ENCODE measurements at regions not wholly inside any gene's neighbourhood (a gene's known extent, or its start where the extent isn't known, plus 50 kb on each side); places are given as distances from the start of the nearest gene placed in this dataset.

DNA sequence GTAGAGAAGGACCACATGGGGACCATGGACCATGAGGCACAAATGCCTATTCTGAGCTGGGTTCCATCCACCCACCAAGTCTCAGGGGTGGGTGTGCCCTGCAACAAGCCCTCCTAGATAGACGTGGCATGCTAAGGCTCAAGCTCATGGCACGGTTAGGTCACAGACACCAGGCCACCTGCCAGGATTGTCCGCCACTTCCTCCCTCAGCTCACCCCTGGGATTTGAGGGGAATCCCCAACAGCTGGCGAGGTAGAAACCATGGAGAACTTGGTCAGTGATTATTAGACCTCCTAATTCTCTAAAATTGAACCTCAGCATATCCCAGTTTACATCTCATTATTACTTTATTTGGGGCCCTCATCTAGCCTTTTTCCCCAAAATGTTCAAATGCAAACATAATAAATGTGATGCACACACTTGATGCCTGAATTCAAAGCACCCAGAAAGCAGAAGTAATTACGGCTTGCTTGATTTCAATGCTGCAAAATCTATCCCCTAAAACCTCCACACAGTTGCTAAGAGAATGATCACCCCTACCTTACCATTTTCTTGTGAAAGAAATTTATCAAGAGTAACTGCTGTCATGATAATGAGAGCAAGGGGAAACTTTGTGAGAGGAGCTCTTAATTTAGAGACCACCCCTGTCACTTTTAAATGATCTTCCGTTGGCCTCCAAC is 366.6 kb upstream of the PFKP start:
- TF ChIP-seq, protein P1, sequence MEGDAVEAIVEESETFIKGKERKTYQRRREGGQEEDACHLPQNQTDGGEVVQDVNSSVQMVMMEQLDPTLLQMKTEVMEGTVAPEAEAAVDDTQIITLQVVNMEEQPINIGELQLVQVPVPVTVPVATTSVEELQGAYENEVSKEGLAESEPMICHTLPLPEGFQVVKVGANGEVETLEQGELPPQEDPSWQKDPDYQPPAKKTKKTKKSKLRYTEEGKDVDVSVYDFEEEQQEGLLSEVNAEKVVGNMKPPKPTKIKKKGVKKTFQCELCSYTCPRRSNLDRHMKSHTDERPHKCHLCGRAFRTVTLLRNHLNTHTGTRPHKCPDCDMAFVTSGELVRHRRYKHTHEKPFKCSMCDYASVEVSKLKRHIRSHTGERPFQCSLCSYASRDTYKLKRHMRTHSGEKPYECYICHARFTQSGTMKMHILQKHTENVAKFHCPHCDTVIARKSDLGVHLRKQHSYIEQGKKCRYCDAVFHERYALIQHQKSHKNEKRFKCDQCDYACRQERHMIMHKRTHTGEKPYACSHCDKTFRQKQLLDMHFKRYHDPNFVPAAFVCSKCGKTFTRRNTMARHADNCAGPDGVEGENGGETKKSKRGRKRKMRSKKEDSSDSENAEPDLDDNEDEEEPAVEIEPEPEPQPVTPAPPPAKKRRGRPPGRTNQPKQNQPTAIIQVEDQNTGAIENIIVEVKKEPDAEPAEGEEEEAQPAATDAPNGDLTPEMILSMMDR (IDR thresholded peaks at IDR 0.05), result no peak
- no peak for TF ChIP-seq POLR2AphosphoS5 (IDR thresholded peaks at IDR 0.05; ENCODE audit: insufficient read depth in 1 of 2, low read depth in 1 of 2)
- TF ChIP-seq POLR2A (IDR thresholded peaks at IDR 0.05), result no peak
